GM13977 (cell line): ENCODE measurements at regions not wholly inside any gene's neighbourhood (a gene's known extent, or its start where the extent isn't known, plus 50 kb on each side); places are given as distances from the start of the nearest gene placed in this dataset.

Source experiments
- DNase-seq: peaks from one replicate; pipeline ENCODE4 v3.0.0; 2012; ENCODE audit warnings: low spot score
- CTCF ChIP-seq: IDR thresholded peaks from 2 replicates; pipeline ENCODE4 v1.5.1; 2012; ENCODE audit warnings: mild to moderate bottlenecking, control low read depth; ENCODE audit not compliant: insufficient read depth; ENCODE audit errors: extremely low read depth, missing control alignments
- in situ Hi-C: fragments of 300-500 bp; cut with MboI; formaldehyde crosslinking; loops from one replicate; pipeline ENCODE4 v1.12.0; 2022; ENCODE audit warnings: low sequenced_read_pairs, low pct_unique_long_range_greater_than_20kb, mixed read lengths, inconsistent platforms; ENCODE audit not compliant: unreplicated experiment

GRCh38 chr12:18922851-18923250, 184.9 kb downstream of the CAPZA3 start:
- in situ Hi-C loops: no loop called here
- TF ChIP-seq CTCF: no peak
- DNase-seq: no peak

- in situ Hi-C loops: no loop called here
- DNase-seq: no peak
- TF ChIP-seq CTCF: no peak
Measured at GRCh38 chr12:18923721-18924120, 185.8 kb downstream of the CAPZA3 start.

GRCh38 chr12:18926188-18926587, 188.3 kb downstream of the CAPZA3 start:
- TF ChIP-seq CTCF: no peak
- in situ Hi-C loops: no loop called here
- no peak for DNase-seq

GRCh38 chr12:18932211-18932610, 194.3 kb downstream of the CAPZA3 start:
- in situ Hi-C loops: no loop called here
- DNase-seq: no peak
- no peak for TF ChIP-seq CTCF

GRCh38 chr12:18932715-18933114, 194.8 kb downstream of the CAPZA3 start:
- no peak for TF ChIP-seq CTCF
- DNase-seq: no peak
- in situ Hi-C loops: no loop called here

- TF ChIP-seq CTCF: no peak
- DNase-seq: no peak
- in situ Hi-C loops: no loop called here
Measured at GRCh38 chr12:18935371-18935965, 194.1 kb upstream of the PLEKHA5 start.

- DNase-seq: no peak
- TF ChIP-seq CTCF: no peak
- in situ Hi-C loops: no loop called here
Measured at GRCh38 chr12:18939051-18939450, 190.5 kb upstream of the PLEKHA5 start.
